ENCODE measurements at regions not wholly inside any gene's neighbourhood (a gene's known extent, or its start where the extent isn't known, plus 50 kb on each side); places are given as distances from the start of the nearest gene placed in this dataset.

GRCh38 chr6:155517294-155517693 lies 61.7 kb upstream of the NOX3 start:
- H3K27me3 ChIP-seq (ENCODE audit: insufficient read depth, low read depth, low read length) = no peaks in the 10 kb centered on the region
- H3K79me2 ChIP-seq (replicated peaks; ENCODE audit: insufficient read depth, low read length) = no peaks in the 10 kb centered on the region
- H3K36me3 ChIP-seq (ENCODE audit: insufficient read depth, low read length) = no peaks in the 10 kb centered on the region
- H3F3A ChIP-seq (ENCODE audit: insufficient read depth, low read length, poor library complexity, severe bottlenecking) = no peaks in the 10 kb centered on the region
- no peak for TF ChIP-seq REST (IDR thresholded peaks at IDR 0.05; ENCODE audit: borderline replicate concordance)
- no peak for TF ChIP-seq TAF1 (IDR thresholded peaks at IDR 0.05; ENCODE audit: low read depth)
- no peak for TF ChIP-seq EZH2 (IDR thresholded peaks at IDR 0.05; ENCODE audit: borderline replicate concordance, insufficient read depth, low read length, poor library complexity, severe bottlenecking)
- no peak for TF ChIP-seq CTCF (IDR thresholded peaks at IDR 0.05; ENCODE audit: poor library complexity, severe bottlenecking)
- TF ChIP-seq SMC3 (conservative IDR thresholded peaks at IDR 0.05; ENCODE audit: poor library complexity) = no peak
- TF ChIP-seq RAD21 (conservative IDR thresholded peaks at IDR 0.05) = no peak
- no peak for TF ChIP-seq MXI1 (conservative IDR thresholded peaks at IDR 0.05; ENCODE audit: poor library complexity, severe bottlenecking)
- TF ChIP-seq EP300 (conservative IDR thresholded peaks at IDR 0.05; ENCODE audit: poor library complexity, severe bottlenecking) = no peak
- no peak for TF ChIP-seq POLR2AphosphoS5 (IDR thresholded peaks at IDR 0.05)
- H3K4me3 ChIP-seq (ENCODE audit: low read length) = no peak overlapping the region
- no peaks in the 10 kb centered on the region for H4K20me1 ChIP-seq (ENCODE audit: insufficient read depth)
- H3K9me3 ChIP-seq (ENCODE audit: low read length) = no peaks in the 10 kb centered on the region
- H2AFZ ChIP-seq (ENCODE audit: low read depth, low read length) = no peak overlapping the region
- no peak overlapping the region for H3K9ac ChIP-seq (ENCODE audit: low read length)
- H3K9me2 ChIP-seq (ENCODE audit: insufficient read depth, low read length) = no peaks in the 10 kb centered on the region
- H3K4me2 ChIP-seq (ENCODE audit: low read length) = no peak overlapping the region
- no peak overlapping the region for H3K27ac ChIP-seq (ENCODE audit: low read length)

- TF ChIP-seq RAD21 (conservative IDR thresholded peaks at IDR 0.05) (no peak), EP300 (conservative IDR thresholded peaks at IDR 0.05; ENCODE audit: poor library complexity, severe bottlenecking) (no peak), SMC3 (conservative IDR thresholded peaks at IDR 0.05; ENCODE audit: poor library complexity) (no peak), TAF1 (IDR thresholded peaks at IDR 0.05; ENCODE audit: low read depth) (no peak), POLR2AphosphoS5 (IDR thresholded peaks at IDR 0.05) (no peak), MXI1 (conservative IDR thresholded peaks at IDR 0.05; ENCODE audit: poor library complexity, severe bottlenecking) (no peak), REST (IDR thresholded peaks at IDR 0.05; ENCODE audit: borderline replicate concordance) (no peak), CTCF (IDR thresholded peaks at IDR 0.05; ENCODE audit: poor library complexity, severe bottlenecking) (no peak), EZH2 (IDR thresholded peaks at IDR 0.05; ENCODE audit: borderline replicate concordance, insufficient read depth, low read length, poor library complexity, severe bottlenecking) (no peak)
- Histone ChIP-seq H3K79me2 (replicated peaks; ENCODE audit: insufficient read depth, low read length) (no peaks in the 10 kb centered on the region), H3K4me2 (ENCODE audit: low read length) (no peak overlapping the region), H3K27me3 (ENCODE audit: insufficient read depth, low read depth, low read length) (no peaks in the 10 kb centered on the region), H3K27ac (ENCODE audit: low read length) (no peak overlapping the region), H3K36me3 (ENCODE audit: insufficient read depth, low read length) (no peaks in the 10 kb centered on the region), H3F3A (ENCODE audit: insufficient read depth, low read length, poor library complexity, severe bottlenecking) (no peaks in the 10 kb centered on the region), H3K9me3 (ENCODE audit: low read length) (no peaks in the 10 kb centered on the region), H3K9me2 (ENCODE audit: insufficient read depth, low read length) (no peaks in the 10 kb centered on the region), H3K4me3 (ENCODE audit: low read length) (no peak overlapping the region), H4K20me1 (ENCODE audit: insufficient read depth) (no peaks in the 10 kb centered on the region), H2AFZ (ENCODE audit: low read depth, low read length) (no peak overlapping the region), H3K9ac (ENCODE audit: low read length) (no peak overlapping the region)
These were observed 55.2 kb upstream of the NOX3 start for GRCh38 chr6:155510879-155511278.

Measured in neural cell (in vitro differentiated cells).